OCI-LY1 (cell line): ENCODE measurements at regions not wholly inside any gene's neighbourhood (a gene's known extent, or its start where the extent isn't known, plus 50 kb on each side); places are given as distances from the start of the nearest gene placed in this dataset.

Experiments used
- EZH2 ChIP-seq: fragments of 200-600 bp; sonication (generic), shearing (Covaris generic); IDR thresholded peaks from 2 replicates; pipeline ENCODE4 v1.8.0; 2017; ENCODE audit warnings: borderline replicate concordance, mixed run types, mild to moderate bottlenecking, antibody characterized with exemption, low read length, moderate library complexity, mixed read lengths
- TF ChIP-seq, protein P1 (sequence below): fragments of 200-600 bp; sonication (generic), shearing (Covaris generic); IDR thresholded peaks from 2 replicates; pipeline ENCODE4 v1.5.1; 2017; ENCODE audit warnings: mild to moderate bottlenecking, antibody characterized with exemption, low read length, moderate library complexity, mixed read lengths

DNA sequence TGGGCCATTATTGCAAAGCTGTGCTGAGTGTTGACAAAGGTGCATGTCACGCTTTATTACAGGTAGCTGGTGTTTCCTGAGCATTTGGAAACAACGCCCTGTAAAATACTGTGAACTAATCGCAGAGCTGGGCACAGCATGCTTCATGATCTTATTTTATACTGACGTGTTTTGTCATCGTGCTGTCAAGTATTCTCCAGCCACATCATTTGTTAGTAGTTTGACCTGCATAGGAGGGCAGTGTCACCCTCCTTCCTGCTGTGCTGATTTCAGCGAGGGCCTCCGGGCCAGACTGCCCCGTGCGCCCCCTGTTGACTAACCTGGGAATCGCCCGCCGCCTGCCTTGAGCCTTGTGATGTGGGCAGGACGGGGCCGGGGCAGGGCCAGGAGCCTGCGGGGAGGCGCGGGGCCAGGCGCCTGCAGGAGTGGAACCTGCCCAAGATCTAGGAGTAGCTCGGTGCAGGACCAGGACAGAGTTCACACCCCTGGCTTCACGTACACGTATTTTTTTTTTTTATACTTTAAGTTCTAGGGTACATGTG is 820.7 kb downstream of the KCNJ18 start:
- TF ChIP-seq, protein P1, sequence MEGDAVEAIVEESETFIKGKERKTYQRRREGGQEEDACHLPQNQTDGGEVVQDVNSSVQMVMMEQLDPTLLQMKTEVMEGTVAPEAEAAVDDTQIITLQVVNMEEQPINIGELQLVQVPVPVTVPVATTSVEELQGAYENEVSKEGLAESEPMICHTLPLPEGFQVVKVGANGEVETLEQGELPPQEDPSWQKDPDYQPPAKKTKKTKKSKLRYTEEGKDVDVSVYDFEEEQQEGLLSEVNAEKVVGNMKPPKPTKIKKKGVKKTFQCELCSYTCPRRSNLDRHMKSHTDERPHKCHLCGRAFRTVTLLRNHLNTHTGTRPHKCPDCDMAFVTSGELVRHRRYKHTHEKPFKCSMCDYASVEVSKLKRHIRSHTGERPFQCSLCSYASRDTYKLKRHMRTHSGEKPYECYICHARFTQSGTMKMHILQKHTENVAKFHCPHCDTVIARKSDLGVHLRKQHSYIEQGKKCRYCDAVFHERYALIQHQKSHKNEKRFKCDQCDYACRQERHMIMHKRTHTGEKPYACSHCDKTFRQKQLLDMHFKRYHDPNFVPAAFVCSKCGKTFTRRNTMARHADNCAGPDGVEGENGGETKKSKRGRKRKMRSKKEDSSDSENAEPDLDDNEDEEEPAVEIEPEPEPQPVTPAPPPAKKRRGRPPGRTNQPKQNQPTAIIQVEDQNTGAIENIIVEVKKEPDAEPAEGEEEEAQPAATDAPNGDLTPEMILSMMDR, result peak; percentile 79
- TF ChIP-seq EZH2, result no peak
